Activated T-helper 2 cell treated with anti-CD3 and anti-CD28 coated beads, Interferon-gamma antibody, Interleukin-2, Interleukin-4, amounts not matched to agents 10 μg/mL and 5 μg/mL and 100 μg/mL, durations not matched to agents 14 hours and 24 hours and 36 hours (primary cell): ENCODE measurements at regions not wholly inside any gene's neighbourhood (a gene's known extent, or its start where the extent isn't known, plus 50 kb on each side); places are given as distances from the start of the nearest gene placed in this dataset.
A peak's percentile ranks its signal among the peaks of the same experiment; 100 is the strongest.

Experiments used
- DNase-seq: peaks from one replicate; pipeline ENCODE4 v3.0.0; 2021; ENCODE audit warnings: low spot score
- H3K27ac Mint-ChIP-seq: one replicate; pipeline ENCODE4 v1.8.0; 2021; ENCODE audit warnings: mixed read lengths
- H3K27me3 Mint-ChIP-seq: one replicate; pipeline ENCODE4 v1.8.0; 2021; ENCODE audit warnings: low read depth, mixed read lengths
- H3K36me3 Mint-ChIP-seq: one replicate; pipeline ENCODE4 v1.8.0; 2021; ENCODE audit warnings: low read depth, mixed read lengths
- H3K4me1 Mint-ChIP-seq: one replicate; pipeline ENCODE4 v1.8.0; 2021; ENCODE audit warnings: low read depth, mixed read lengths
- H3K4me3 Mint-ChIP-seq: one replicate; pipeline ENCODE4 v1.8.0; 2021; ENCODE audit warnings: low read depth, mild to moderate bottlenecking, moderate library complexity, mixed read lengths
- H3K9me3 Mint-ChIP-seq: one replicate; pipeline ENCODE4 v1.8.0; 2021; ENCODE audit warnings: mixed read lengths
- intact Hi-C: fragments of 100-400 bp; cut with micrococcal nuclease; formaldehyde crosslinking; loops from one replicate; pipeline ENCODE4 v1.15.1; 2023

GRCh38 chr7:131095346-131095745 is 232.3 kb upstream of the MKLN1 start:
- no peaks in the 10 kb centered on the region for H3K9me3 Mint-ChIP-seq
- H3K4me3 Mint-ChIP-seq: no peak overlapping the region
- intact Hi-C loops: no loop called here
- H3K27me3 Mint-ChIP-seq: no peaks in the 10 kb centered on the region
- H3K36me3 Mint-ChIP-seq: peaks cover 28% of the 10 kb centered on the region
- no peak for DNase-seq
- no peak overlapping the region for H3K27ac Mint-ChIP-seq
- H3K4me1 Mint-ChIP-seq: peaks cover 25% of the 10 kb centered on the region

- peaks cover 31% of the 10 kb centered on the region for H3K36me3 Mint-ChIP-seq
- DNase-seq: no peak
- H3K27me3 Mint-ChIP-seq: no peaks in the 10 kb centered on the region
- H3K9me3 Mint-ChIP-seq: no peaks in the 10 kb centered on the region
- intact Hi-C loops: no loop called here
- H3K27ac Mint-ChIP-seq: no peak overlapping the region
- H3K4me3 Mint-ChIP-seq: no peak overlapping the region
- peaks cover 24% of the 10 kb centered on the region for H3K4me1 Mint-ChIP-seq
Observed at GRCh38 chr7:131096267-131096927, 231.3 kb upstream of the MKLN1 start.

DNA sequence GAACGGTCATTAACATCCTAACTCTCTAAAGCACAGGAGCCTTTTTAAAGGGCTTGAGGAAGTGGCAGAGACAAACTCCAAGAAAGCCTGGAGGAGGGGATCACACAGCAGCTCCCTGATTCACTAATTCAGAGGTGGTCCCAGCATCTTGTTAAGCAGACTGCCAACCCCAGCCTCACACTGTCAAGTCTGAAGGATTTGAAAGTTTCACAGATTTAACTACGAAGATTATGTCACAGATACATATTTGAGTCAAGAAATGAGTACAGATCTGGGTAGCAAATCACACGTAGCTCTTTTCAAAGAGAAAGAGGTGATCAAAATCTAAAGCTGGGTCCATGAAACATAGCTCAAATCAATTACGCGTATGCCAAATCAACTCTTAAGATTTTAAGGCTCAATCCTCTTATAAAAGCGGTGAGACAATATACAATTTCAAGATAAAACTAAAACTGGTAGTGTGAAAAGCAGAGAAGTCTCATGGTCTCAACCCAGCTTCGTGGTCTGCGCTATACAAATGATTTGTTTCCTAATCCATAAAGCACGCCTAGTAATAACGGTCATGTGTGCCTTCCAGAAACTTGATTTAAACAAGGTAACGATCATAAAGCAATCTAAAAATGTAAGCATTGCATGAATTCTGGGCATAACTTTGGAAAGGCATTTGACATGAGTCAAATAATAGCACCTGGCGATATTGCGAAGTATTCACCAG is 229.9 kb upstream of the MKLN1 start:
- no peak overlapping the region for H3K27ac Mint-ChIP-seq
- intact Hi-C loops: no loop called here
- H3K4me1 Mint-ChIP-seq: peaks cover 23% of the 10 kb centered on the region
- no peak overlapping the region for H3K4me3 Mint-ChIP-seq
- no peaks in the 10 kb centered on the region for H3K9me3 Mint-ChIP-seq
- peaks cover 42% of the 10 kb centered on the region for H3K36me3 Mint-ChIP-seq
- no peaks in the 10 kb centered on the region for H3K27me3 Mint-ChIP-seq
- DNase-seq: no peak

DNA sequence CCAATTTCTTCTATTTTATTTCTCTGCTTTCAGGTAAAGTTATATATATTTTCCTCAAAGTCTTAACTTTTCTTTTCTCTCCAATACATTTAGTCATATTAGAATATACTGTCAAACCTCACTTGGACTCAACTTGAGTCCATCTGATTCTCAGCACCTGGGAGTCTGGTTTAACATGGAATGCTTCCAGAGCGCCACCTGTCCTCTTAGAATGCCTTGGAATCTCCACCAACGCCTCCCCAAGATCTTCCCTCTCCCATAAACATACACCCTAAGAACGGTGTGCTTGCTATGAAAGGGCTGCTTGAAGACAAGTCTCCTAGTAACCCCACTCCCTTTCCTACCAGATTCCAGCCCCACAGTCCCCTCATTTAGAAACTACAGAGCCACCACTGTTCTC is 229.1 kb upstream of the MKLN1 start:
- no peaks in the 10 kb centered on the region for H3K9me3 Mint-ChIP-seq
- no peaks in the 10 kb centered on the region for H3K27me3 Mint-ChIP-seq
- no peak overlapping the region for H3K27ac Mint-ChIP-seq
- no peak overlapping the region for H3K4me3 Mint-ChIP-seq
- intact Hi-C loops: no loop called here
- H3K36me3 Mint-ChIP-seq: peaks cover 46% of the 10 kb centered on the region
- no peak for DNase-seq
- H3K4me1 Mint-ChIP-seq: peaks cover 26% of the 10 kb centered on the region

GRCh38 chr7:131100357-131101054 is 227.2 kb upstream of the MKLN1 start:
- H3K4me3 Mint-ChIP-seq: no peak overlapping the region
- H3K27ac Mint-ChIP-seq: no peak overlapping the region
- intact Hi-C loops: no loop called here
- H3K9me3 Mint-ChIP-seq: no peaks in the 10 kb centered on the region
- H3K36me3 Mint-ChIP-seq: peaks cover 55% of the 10 kb centered on the region
- H3K4me1 Mint-ChIP-seq: peaks cover 45% of the 10 kb centered on the region
- no peak for DNase-seq
- H3K27me3 Mint-ChIP-seq: no peaks in the 10 kb centered on the region

DNA sequence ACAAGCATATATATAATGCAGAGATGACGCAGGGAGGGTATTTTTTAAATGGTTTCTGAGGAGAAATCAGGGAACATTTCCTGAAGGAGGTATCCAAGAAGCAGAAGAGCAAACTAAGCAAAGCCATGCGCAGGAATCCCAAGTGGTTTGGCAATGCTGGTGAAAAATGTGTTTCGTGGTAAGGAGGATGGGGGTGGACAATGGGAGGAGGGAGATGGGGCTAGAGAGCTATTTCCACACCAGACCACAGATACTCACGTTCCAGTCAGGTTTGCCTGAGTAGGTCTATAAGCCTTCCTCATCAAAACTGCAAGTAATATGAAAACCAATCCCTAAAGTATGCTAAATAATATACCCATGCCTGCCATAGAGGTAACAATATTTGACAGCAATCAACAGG is 223.7 kb upstream of the MKLN1 start:
- H3K4me1 Mint-ChIP-seq: peaks cover 41% of the 10 kb centered on the region
- intact Hi-C loops: no loop called here
- peaks cover 54% of the 10 kb centered on the region for H3K36me3 Mint-ChIP-seq
- H3K27ac Mint-ChIP-seq: peak overlapping the region; percentile 4
- no peaks in the 10 kb centered on the region for H3K9me3 Mint-ChIP-seq
- no peaks in the 10 kb centered on the region for H3K27me3 Mint-ChIP-seq
- no peak overlapping the region for H3K4me3 Mint-ChIP-seq
- no peak for DNase-seq

DNA sequence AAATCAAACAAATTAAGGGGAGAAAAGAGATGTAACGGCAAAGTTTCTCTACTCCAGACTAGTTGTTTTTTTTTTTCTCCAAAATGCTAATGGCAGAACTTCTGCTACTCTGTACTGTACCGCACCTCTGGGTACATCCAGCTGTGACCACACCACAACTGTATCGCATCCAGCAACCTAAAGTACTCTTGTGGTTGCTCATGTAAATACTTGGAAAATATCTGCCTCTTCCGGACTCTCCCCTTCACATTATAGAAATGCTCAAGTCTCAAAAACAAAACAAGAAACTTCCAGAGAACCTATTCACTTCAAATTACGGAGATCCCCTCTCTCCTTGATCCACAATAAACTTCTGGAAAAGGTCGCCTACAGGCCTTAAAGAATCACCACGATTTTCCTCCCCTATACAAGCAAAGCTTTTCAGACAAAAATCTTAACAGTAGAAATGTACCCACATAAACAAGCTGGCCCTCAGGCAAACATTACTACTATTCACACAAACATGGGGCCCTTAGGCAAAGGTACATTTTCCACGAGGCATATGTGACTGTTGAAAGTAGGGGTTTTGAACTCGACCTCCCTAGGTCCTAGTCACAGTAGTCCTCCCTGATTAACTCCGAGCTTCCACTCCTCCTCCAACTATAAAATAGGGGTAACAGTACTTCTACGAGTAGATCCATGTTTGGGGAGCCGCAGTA is 222.9 kb upstream of the MKLN1 start:
- Mint-ChIP-seq H3K36me3 (peaks cover 52% of the 10 kb centered on the region), H3K4me3 (peak overlapping the region; percentile 71), H3K27ac (no peak overlapping the region)

GRCh38 chr7:131105294-131105798 is 222.3 kb upstream of the MKLN1 start:
- H3K4me3 Mint-ChIP-seq: peak overlapping the region; percentile 71
- peaks cover 51% of the 10 kb centered on the region for H3K36me3 Mint-ChIP-seq
- peaks cover 47% of the 10 kb centered on the region for H3K4me1 Mint-ChIP-seq

More for the DNA sequence above, 222.9 kb upstream of the MKLN1 start:
- H3K9me3 Mint-ChIP-seq: no peaks in the 10 kb centered on the region
- no peak for DNase-seq
- H3K27me3 Mint-ChIP-seq: no peaks in the 10 kb centered on the region
- intact Hi-C loops: loop anchor here (5.0 kb wide), 1 partner anchor 263 kb away; no protein-coding TSS in a partner anchor
- peaks cover 46% of the 10 kb centered on the region for H3K4me1 Mint-ChIP-seq

GRCh38 chr7:131105799-131106680 is 221.6 kb upstream of the MKLN1 start:
- no peaks in the 10 kb centered on the region for H3K27me3 Mint-ChIP-seq
- H3K27ac Mint-ChIP-seq: peak overlapping the region; percentile 97
- intact Hi-C loops: loop anchor here (2.0 to 5.0 kb wide), 2 partner anchors 145 to 261 kb away; no protein-coding TSS in a partner anchor
- H3K36me3 Mint-ChIP-seq: peaks cover 44% of the 10 kb centered on the region
- H3K4me3 Mint-ChIP-seq: peak overlapping the region; percentile 98
- H3K4me1 Mint-ChIP-seq: peaks cover 50% of the 10 kb centered on the region
- no peaks in the 10 kb centered on the region for H3K9me3 Mint-ChIP-seq
- DNase-seq: peak; percentile 74

More at GRCh38 chr7:131105294-131105798, 222.3 kb upstream of the MKLN1 start:
- Mint-ChIP-seq H3K27me3 (no peaks in the 10 kb centered on the region), H3K27ac (peak overlapping the region; percentile 54), H3K9me3 (no peaks in the 10 kb centered on the region)
- intact Hi-C loops: loop anchor here (5.0 kb wide), 1 partner anchor 262 kb away; no protein-coding TSS in a partner anchor
- no peak for DNase-seq

DNA sequence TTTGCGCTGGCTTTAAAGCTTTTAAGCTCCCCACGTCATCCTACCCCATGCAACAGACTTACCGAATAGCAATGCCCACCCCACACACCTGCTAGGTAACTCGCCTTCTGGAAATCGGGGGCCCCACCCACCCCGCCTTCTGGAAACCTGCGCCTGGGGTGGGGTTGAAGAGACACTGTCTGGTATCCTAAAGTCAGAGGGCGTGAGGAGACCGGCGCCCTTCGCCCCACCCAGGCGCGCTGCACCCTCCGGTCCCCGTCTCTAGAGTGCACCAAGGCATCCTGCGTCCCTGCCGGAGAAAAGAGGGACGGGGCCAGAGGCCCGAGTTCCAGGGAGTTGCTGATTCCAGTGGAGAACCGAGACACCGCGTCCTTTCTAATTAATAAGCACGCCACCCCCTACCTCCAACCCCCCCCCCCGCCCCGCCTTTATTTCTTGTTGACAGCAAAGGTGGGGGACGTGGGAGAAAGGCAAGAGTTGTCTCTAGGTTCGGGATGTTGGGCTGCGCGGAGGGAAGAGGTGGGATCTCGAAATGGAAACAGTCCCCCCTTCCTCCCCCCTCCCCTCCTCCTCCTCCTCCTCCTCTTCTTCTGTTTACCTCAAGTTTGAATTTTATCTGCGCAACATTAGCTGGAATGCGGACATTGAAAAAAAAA is 220.9 kb upstream of the MKLN1 start:
- Mint-ChIP-seq H3K9me3 (no peaks in the 10 kb centered on the region), H3K4me1 (peaks cover 54% of the 10 kb centered on the region), H3K27ac (peak overlapping the region; percentile 97), H3K4me3 (peak overlapping the region; percentile 98), H3K36me3 (peaks cover 41% of the 10 kb centered on the region), H3K27me3 (no peaks in the 10 kb centered on the region)
- DNase-seq: peak; percentile 42
- intact Hi-C loops: loop anchor here (2.0 to 5.0 kb wide), 2 partner anchors 146 to 260 kb away; no protein-coding TSS in a partner anchor
